ENCODE measurements at regions not wholly inside any gene's neighbourhood (a gene's known extent, or its start where the extent isn't known, plus 50 kb on each side); places are given as distances from the start of the nearest gene placed in this dataset.

DNA sequence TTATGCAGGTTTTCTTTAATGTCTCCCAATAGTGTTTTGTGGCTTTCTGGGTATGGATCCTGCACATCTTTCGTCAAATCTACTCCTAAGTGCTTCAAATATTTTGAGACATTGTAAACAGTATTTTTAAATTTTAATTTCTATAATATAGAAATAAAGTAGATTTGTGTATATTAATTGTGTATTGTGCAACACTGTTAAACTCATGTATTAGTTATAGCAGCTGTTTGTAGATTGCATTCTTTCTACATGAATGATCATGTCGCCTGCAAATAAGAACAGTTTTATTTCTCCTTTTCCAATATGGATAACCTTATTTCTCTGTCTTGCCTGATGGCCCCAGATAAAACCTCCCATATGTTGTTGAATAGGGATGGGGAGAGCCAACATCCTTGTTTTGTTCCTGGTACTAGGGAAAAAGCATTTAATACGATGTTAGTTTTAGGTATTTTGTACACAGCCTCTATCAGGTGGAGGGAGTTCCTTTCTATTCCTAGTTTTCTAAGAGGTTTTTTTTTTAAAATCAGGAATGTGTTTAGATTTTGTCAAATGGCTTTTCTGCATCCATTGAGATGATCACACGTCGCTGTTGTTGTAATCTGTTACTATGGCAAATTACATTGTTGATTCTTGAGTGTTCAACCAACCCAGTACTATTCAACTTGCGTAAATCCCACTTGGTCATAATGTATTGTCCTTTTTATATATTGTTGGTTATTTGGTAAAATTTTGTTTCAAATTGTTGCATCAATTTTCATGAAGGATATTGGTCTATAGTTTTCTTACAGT lies 71.1 kb upstream of the DGKG start:
- DNase-seq (no peak), ATAC-seq (replicated peaks in 1 of 4) (no peak)
- no CpG with 5 or more reads among the region's 6 CpGs for WGBS (ENCODE audit: insufficient coverage)
- ChIA-PET POLR2A (no interaction called here), CTCF (no interaction called here)
- Mint-ChIP-seq H3K9me3 (no peaks in the 10 kb centered on the region), H3K36me3 (no peaks in the 10 kb centered on the region), H3K27ac (no peak overlapping the region), H3K4me3 (no peak overlapping the region), H3K27me3 (no peaks in the 10 kb centered on the region), H3K4me1 (no peaks in the 10 kb centered on the region)
- H3K27ac ChIP-seq (ENCODE audit: low read length), result no peak overlapping the region
- no peak overlapping the region for H3K4me3 ChIP-seq (ENCODE audit: control insufficient read depth in 1 of 2, extremely low read depth in 1 of 2, low read length in 1 of 2)
- H3K4me1 ChIP-seq (ENCODE audit: control insufficient read depth in 1 of 2, extremely low read depth in 1 of 2, insufficient read depth in 2 of 2, low read length in 2 of 2), result no peaks in the 10 kb centered on the region
- no peaks in the 10 kb centered on the region for H3K9me3 ChIP-seq
- no peaks in the 10 kb centered on the region for H3K27me3 ChIP-seq (replicated peaks in 1 of 2; ENCODE audit: control insufficient read depth in 2 of 2, extremely low read depth in 1 of 2, insufficient read depth in 2 of 2, low read length in 1 of 2)
- H3K36me3 ChIP-seq (ENCODE audit: control insufficient read depth in 2 of 2, extremely low read depth in 1 of 2, insufficient read depth in 1 of 2, low read length in 1 of 2), result no peaks in the 10 kb centered on the region

GRCh38 chr3:186432189-186432588 lies 70.2 kb upstream of the DGKG start:
- Histone ChIP-seq H3K4me3 (ENCODE audit: control insufficient read depth in 1 of 2, extremely low read depth in 1 of 2, low read length in 1 of 2) (no peak overlapping the region), H3K4me1 (ENCODE audit: control insufficient read depth in 1 of 2, extremely low read depth in 1 of 2, insufficient read depth in 2 of 2, low read length in 2 of 2) (no peaks in the 10 kb centered on the region), H3K36me3 (ENCODE audit: control insufficient read depth in 2 of 2, extremely low read depth in 1 of 2, insufficient read depth in 1 of 2, low read length in 1 of 2) (no peaks in the 10 kb centered on the region), H3K9me3 (no peaks in the 10 kb centered on the region), H3K27me3 (replicated peaks in 1 of 2; ENCODE audit: control insufficient read depth in 2 of 2, extremely low read depth in 1 of 2, insufficient read depth in 2 of 2, low read length in 1 of 2) (no peaks in the 10 kb centered on the region), H3K27ac (ENCODE audit: low read length) (no peak overlapping the region)
- ChIA-PET CTCF (no interaction called here), POLR2A (no interaction called here)
- Mint-ChIP-seq H3K4me3 (no peak overlapping the region), H3K27me3 (no peaks in the 10 kb centered on the region), H3K36me3 (no peaks in the 10 kb centered on the region), H3K27ac (no peak overlapping the region), H3K9me3 (no peaks in the 10 kb centered on the region), H3K4me1 (no peaks in the 10 kb centered on the region)
- DNase-seq (no peak), ATAC-seq (replicated peaks in 1 of 4) (no peak)
- WGBS (ENCODE audit: insufficient coverage), result 50% methylated on average over 1 of the region's 4 CpGs

DNA sequence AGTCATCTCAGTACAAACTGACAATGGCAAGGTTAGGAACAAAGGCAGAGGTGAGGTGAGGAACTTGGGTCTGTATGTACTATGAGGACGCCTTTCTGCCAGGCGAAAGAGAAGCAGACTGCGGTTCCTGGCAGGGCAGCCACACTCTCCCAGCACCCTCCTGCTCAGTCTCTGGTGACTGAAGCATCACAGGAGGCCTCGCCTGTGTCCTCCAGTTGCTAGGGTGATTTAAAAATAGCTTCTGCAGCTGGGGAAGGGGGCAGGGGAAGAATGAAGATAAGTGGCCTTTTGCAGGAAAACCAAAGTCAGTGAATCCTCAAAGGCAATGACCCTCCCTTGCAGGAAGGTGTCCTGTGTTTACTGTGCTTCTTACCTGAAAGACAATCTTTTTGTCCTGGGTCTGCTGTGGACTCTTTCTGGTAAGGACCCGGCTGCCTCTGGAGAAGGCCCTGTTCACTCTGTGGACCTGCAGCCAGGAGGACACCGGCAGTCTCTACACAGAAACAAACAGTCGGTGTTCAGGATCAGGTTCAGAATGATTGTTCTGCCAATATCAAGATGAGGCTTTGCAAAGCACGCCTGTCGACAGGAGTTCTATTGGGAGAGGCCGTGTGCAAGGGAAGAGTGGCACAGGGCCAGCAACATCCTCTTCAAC lies 65.7 kb upstream of the DGKG start:
- H3K4me1 ChIP-seq (ENCODE audit: control insufficient read depth in 1 of 2, extremely low read depth in 1 of 2, insufficient read depth in 2 of 2, low read length in 2 of 2), result no peaks in the 10 kb centered on the region
- H3K4me3 ChIP-seq (ENCODE audit: control insufficient read depth in 1 of 2, extremely low read depth in 1 of 2, low read length in 1 of 2), result no peak overlapping the region
- no peak for DNase-seq
- H3K9me3 ChIP-seq, result no peaks in the 10 kb centered on the region
- POLR2A ChIA-PET, result no interaction called here
- H3K4me3 Mint-ChIP-seq, result no peak overlapping the region
- CTCF ChIA-PET, result no interaction called here
- no peaks in the 10 kb centered on the region for H3K36me3 Mint-ChIP-seq
- no peak for ATAC-seq (replicated peaks in 1 of 4)
- no peaks in the 10 kb centered on the region for H3K27me3 Mint-ChIP-seq
- H3K4me1 Mint-ChIP-seq, result no peaks in the 10 kb centered on the region
- 86% methylated on average over 6 of the region's 10 CpGs for WGBS (ENCODE audit: insufficient coverage)
- H3K9me3 Mint-ChIP-seq, result no peaks in the 10 kb centered on the region
- H3K27me3 ChIP-seq (replicated peaks in 1 of 2; ENCODE audit: control insufficient read depth in 2 of 2, extremely low read depth in 1 of 2, insufficient read depth in 2 of 2, low read length in 1 of 2), result peaks cover 0 to 5% of the 10 kb centered on the region in 2 experiments
- H3K27ac Mint-ChIP-seq, result no peak overlapping the region
- no peaks in the 10 kb centered on the region for H3K36me3 ChIP-seq (ENCODE audit: control insufficient read depth in 2 of 2, extremely low read depth in 1 of 2, insufficient read depth in 1 of 2, low read length in 1 of 2)
- no peak overlapping the region for H3K27ac ChIP-seq (ENCODE audit: low read length)

- ATAC-seq (replicated peaks in 1 of 4), result no peak
- Mint-ChIP-seq H3K9me3 (no peaks in the 10 kb centered on the region), H3K27ac (no peak overlapping the region), H3K36me3 (no peaks in the 10 kb centered on the region), H3K4me3 (no peak overlapping the region), H3K27me3 (no peaks in the 10 kb centered on the region), H3K4me1 (no peaks in the 10 kb centered on the region)
- Histone ChIP-seq H3K27ac (ENCODE audit: low read length) (no peak overlapping the region), H3K9me3 (no peaks in the 10 kb centered on the region), H3K4me1 (ENCODE audit: control insufficient read depth in 1 of 2, extremely low read depth in 1 of 2, insufficient read depth in 2 of 2, low read length in 2 of 2) (no peaks in the 10 kb centered on the region), H3K36me3 (ENCODE audit: control insufficient read depth in 2 of 2, extremely low read depth in 1 of 2, insufficient read depth in 1 of 2, low read length in 1 of 2) (no peaks in the 10 kb centered on the region), H3K27me3 (replicated peaks in 1 of 2; ENCODE audit: control insufficient read depth in 2 of 2, extremely low read depth in 1 of 2, insufficient read depth in 2 of 2, low read length in 1 of 2) (peaks cover 0 to 5% of the 10 kb centered on the region in 2 experiments), H3K4me3 (ENCODE audit: control insufficient read depth in 1 of 2, extremely low read depth in 1 of 2, low read length in 1 of 2) (no peak overlapping the region)
- DNase-seq, result no peak
- ChIA-PET POLR2A (no interaction called here), CTCF (interaction anchor here in 1 of 2 donors (0.8 kb wide), 1 partner anchor 114 kb away, joined by 3 read pairs; no protein-coding TSS in a partner anchor)
- WGBS (ENCODE audit: insufficient coverage), result 70% methylated on average over 2 of the region's 10 CpGs
These were observed 64.0 kb upstream of the DGKG start for GRCh38 chr3:186425788-186426730.

GRCh38 chr3:186421946-186422345 lies 59.9 kb upstream of the DGKG start:
- no peak overlapping the region for H3K4me3 ChIP-seq (ENCODE audit: control insufficient read depth in 1 of 2, extremely low read depth in 1 of 2, low read length in 1 of 2)
- H3K9me3 ChIP-seq, result no peaks in the 10 kb centered on the region
- H3K27ac Mint-ChIP-seq, result no peak overlapping the region
- no peaks in the 10 kb centered on the region for H3K36me3 Mint-ChIP-seq
- H3K4me3 Mint-ChIP-seq, result no peak overlapping the region
- no peak for DNase-seq
- ChIA-PET POLR2A (no interaction called here), CTCF (interaction anchor here in 1 of 2 donors (0.5 kb wide), 1 partner anchor 97 kb away, joined by 4 read pairs; no protein-coding TSS in a partner anchor)
- H3K27me3 Mint-ChIP-seq, result peaks cover 6 to 8% of the 10 kb centered on the region in 2 donors
- no peaks in the 10 kb centered on the region for H3K4me1 ChIP-seq (ENCODE audit: control insufficient read depth in 1 of 2, extremely low read depth in 1 of 2, insufficient read depth in 2 of 2, low read length in 2 of 2)
- no peak overlapping the region for H3K27ac ChIP-seq (ENCODE audit: low read length)
- H3K4me1 Mint-ChIP-seq, result no peaks in the 10 kb centered on the region
- H3K9me3 Mint-ChIP-seq, result no peaks in the 10 kb centered on the region
- H3K36me3 ChIP-seq (ENCODE audit: control insufficient read depth in 2 of 2, extremely low read depth in 1 of 2, insufficient read depth in 1 of 2, low read length in 1 of 2), result no peaks in the 10 kb centered on the region
- peaks cover 0 to 11% of the 10 kb centered on the region in 2 experiments for H3K27me3 ChIP-seq (replicated peaks in 1 of 2; ENCODE audit: control insufficient read depth in 2 of 2, extremely low read depth in 1 of 2, insufficient read depth in 2 of 2, low read length in 1 of 2)
- no peak for ATAC-seq (replicated peaks in 1 of 4)

DNA sequence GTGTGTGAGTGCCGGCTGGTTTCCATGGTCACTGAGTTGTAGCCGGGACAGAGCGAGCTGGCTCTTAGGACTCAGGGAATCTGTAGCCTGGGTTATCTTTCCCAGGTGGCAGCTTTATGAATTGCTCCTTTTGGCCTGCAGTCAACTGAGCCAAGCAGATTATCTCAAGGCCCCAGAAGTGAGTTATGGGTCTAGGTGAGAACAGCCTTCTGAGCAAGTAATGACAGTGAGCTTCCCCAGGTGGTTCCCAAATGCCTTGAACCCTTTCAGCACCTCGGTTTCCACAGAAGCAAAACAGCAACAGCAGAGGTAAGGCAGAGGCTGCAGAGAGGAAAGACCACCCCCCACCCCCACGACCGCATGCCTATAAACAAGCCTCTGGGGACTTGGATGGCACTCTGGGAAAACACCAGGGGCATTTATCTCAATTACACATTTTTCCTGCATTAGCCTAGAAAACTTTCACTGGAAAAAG lies 56.7 kb upstream of the DGKG start:
- H3K9me3 ChIP-seq, result no peaks in the 10 kb centered on the region
- 63% methylated on average over 2 of the region's 6 CpGs for WGBS (ENCODE audit: insufficient coverage)
- Mint-ChIP-seq H3K9me3 (no peaks in the 10 kb centered on the region), H3K27me3 (peaks cover 10 to 13% of the 10 kb centered on the region in 2 donors), H3K4me3 (no peak overlapping the region), H3K4me1 (peaks cover 13 to 21% (median 15%) of the 10 kb centered on the region in 3 donors), H3K36me3 (no peaks in the 10 kb centered on the region), H3K27ac (no peak overlapping the region)
- POLR2A ChIA-PET, result no interaction called here
- DNase-seq (no peak), ATAC-seq (replicated peaks in 1 of 4) (no peak)
- CTCF ChIA-PET, result no interaction called here
- H3K27ac ChIP-seq (ENCODE audit: low read length), result no peak overlapping the region
- H3K4me1 ChIP-seq (ENCODE audit: control insufficient read depth in 1 of 2, extremely low read depth in 1 of 2, insufficient read depth in 2 of 2, low read length in 2 of 2), result peaks cover 3 to 6% of the 10 kb centered on the region in 2 experiments
- peaks cover 0 to 11% of the 10 kb centered on the region in 2 experiments for H3K27me3 ChIP-seq (replicated peaks in 1 of 2; ENCODE audit: control insufficient read depth in 2 of 2, extremely low read depth in 1 of 2, insufficient read depth in 2 of 2, low read length in 1 of 2)
- no peak overlapping the region for H3K4me3 ChIP-seq (ENCODE audit: control insufficient read depth in 1 of 2, extremely low read depth in 1 of 2, low read length in 1 of 2)
- H3K36me3 ChIP-seq (ENCODE audit: control insufficient read depth in 2 of 2, extremely low read depth in 1 of 2, insufficient read depth in 1 of 2, low read length in 1 of 2), result no peaks in the 10 kb centered on the region
